Activated CD4-positive, alpha-beta T cell treated with anti-CD3 and anti-CD28 coated beads, Interleukin-2, amount 10 ng/mL, durations not matched to agents 24 days and 14 days (primary cell): ENCODE measurements at regions not wholly inside any gene's neighbourhood (a gene's known extent, or its start where the extent isn't known, plus 50 kb on each side); places are given as distances from the start of the nearest gene placed in this dataset.

Experiments
- DNase-seq: peaks from one replicate; pipeline ENCODE4 v3.0.0; 2022
- H3K27ac Mint-ChIP-seq: one replicate; pipeline ENCODE4 v1.8.0; 2022; ENCODE audit warnings: mild to moderate bottlenecking, mixed read lengths
- H3K27me3 Mint-ChIP-seq: one replicate; pipeline ENCODE4 v1.8.0; 2022; ENCODE audit warnings: mixed read lengths
- H3K36me3 Mint-ChIP-seq: one replicate; pipeline ENCODE4 v1.8.0; 2022; ENCODE audit warnings: low read depth, mild to moderate bottlenecking, mixed read lengths
- H3K4me1 Mint-ChIP-seq: one replicate; pipeline ENCODE4 v1.8.0; 2021; ENCODE audit warnings: mixed read lengths
- H3K4me3 Mint-ChIP-seq: one replicate; pipeline ENCODE4 v1.8.0; 2022; ENCODE audit warnings: mild to moderate bottlenecking, moderate library complexity, mixed read lengths
- H3K9me3 Mint-ChIP-seq: one replicate; pipeline ENCODE4 v1.8.0; 2021; ENCODE audit warnings: mixed read lengths
- intact Hi-C: fragments of 100-400 bp; cut with micrococcal nuclease; formaldehyde crosslinking; loops from one replicate; pipeline ENCODE4 v1.15.1; 2023

- H3K4me3 Mint-ChIP-seq: peak overlapping the region; percentile 80
- H3K27ac Mint-ChIP-seq: peak overlapping the region; percentile 98
- intact Hi-C loops: loop anchor here (1.0 to 10.0 kb wide), 7 partner anchors 35 to 1816 kb away; partner anchors contain the start of genes EXOC1 and HOPX
- H3K27me3 Mint-ChIP-seq: peaks cover 5% of the 10 kb centered on the region
- no peaks in the 10 kb centered on the region for H3K9me3 Mint-ChIP-seq
- H3K4me1 Mint-ChIP-seq: peaks cover 47% of the 10 kb centered on the region
- peak; percentile 91 for DNase-seq
- H3K36me3 Mint-ChIP-seq: no peaks in the 10 kb centered on the region
Measured at GRCh38 chr4:56757821-56758411, 63.6 kb downstream of the SPINK2 start.

- Mint-ChIP-seq H3K4me3 (peak overlapping the region; percentile 80), H3K9me3 (no peaks in the 10 kb centered on the region), H3K36me3 (no peaks in the 10 kb centered on the region), H3K27me3 (peaks cover 5% of the 10 kb centered on the region), H3K27ac (peak overlapping the region; percentile 98), H3K4me1 (peaks cover 45% of the 10 kb centered on the region)
- DNase-seq: no peak
- intact Hi-C loops: loop anchor here (1.0 to 10.0 kb wide), 6 partner anchors 34 to 1815 kb away; partner anchors contain the start of genes EXOC1 and HOPX
Measured at GRCh38 chr4:56757261-56757746, 64.2 kb downstream of the SPINK2 start.

- Mint-ChIP-seq H3K9me3 (no peaks in the 10 kb centered on the region), H3K27ac (no peak overlapping the region), H3K27me3 (no peaks in the 10 kb centered on the region), H3K4me3 (no peak overlapping the region), H3K36me3 (no peaks in the 10 kb centered on the region), H3K4me1 (peaks cover 40% of the 10 kb centered on the region)
- no peak for DNase-seq
- intact Hi-C loops: loop anchor here (5.0 to 10.0 kb wide), 5 partner anchors 74 to 1814 kb away; partner anchors contain the start of genes EXOC1 and HOPX
Measured at GRCh38 chr4:56755901-56756300, 65.6 kb downstream of the SPINK2 start.

- Mint-ChIP-seq H3K9me3 (peaks cover 5% of the 10 kb centered on the region), H3K27me3 (no peaks in the 10 kb centered on the region), H3K4me1 (peaks cover 25% of the 10 kb centered on the region), H3K27ac (no peak overlapping the region), H3K36me3 (peaks cover 3% of the 10 kb centered on the region), H3K4me3 (no peak overlapping the region)
- no peak for DNase-seq
- intact Hi-C loops: loop anchor here (10.0 kb wide), 2 partner anchors 82 to 898 kb away; partner anchors contain the start of gene EXOC1
Measured at GRCh38 chr4:56752985-56753384, 68.5 kb downstream of the SPINK2 start.

- Mint-ChIP-seq H3K9me3 (peaks cover 12% of the 10 kb centered on the region), H3K27ac (no peak overlapping the region), H3K27me3 (no peaks in the 10 kb centered on the region), H3K36me3 (peaks cover 3% of the 10 kb centered on the region), H3K4me3 (no peak overlapping the region), H3K4me1 (peaks cover 2% of the 10 kb centered on the region)
- intact Hi-C loops: loop anchor here (10.0 kb wide), 2 partner anchors 85 to 895 kb away; partner anchors contain the start of gene EXOC1
- DNase-seq: no peak
Measured at GRCh38 chr4:56750231-56750630, 69.1 kb upstream of the HOPX start.

- Mint-ChIP-seq H3K4me1 (peaks cover 4% of the 10 kb centered on the region), H3K36me3 (peaks cover 3% of the 10 kb centered on the region), H3K9me3 (peaks cover 13% of the 10 kb centered on the region), H3K27me3 (no peaks in the 10 kb centered on the region), H3K4me3 (no peak overlapping the region), H3K27ac (no peak overlapping the region)
- intact Hi-C loops: no loop called here
- no peak for DNase-seq
Measured at GRCh38 chr4:56748271-56748670, 67.2 kb upstream of the HOPX start.

- H3K27me3 Mint-ChIP-seq: no peaks in the 10 kb centered on the region
- H3K4me1 Mint-ChIP-seq: peaks cover 4% of the 10 kb centered on the region
- no peak overlapping the region for H3K27ac Mint-ChIP-seq
- DNase-seq: no peak
- H3K9me3 Mint-ChIP-seq: peaks cover 13% of the 10 kb centered on the region
- no peak overlapping the region for H3K4me3 Mint-ChIP-seq
- peaks cover 3% of the 10 kb centered on the region for H3K36me3 Mint-ChIP-seq
- intact Hi-C loops: no loop called here
Measured at GRCh38 chr4:56746639-56747038, 65.5 kb upstream of the HOPX start.

- no peak overlapping the region for H3K4me3 Mint-ChIP-seq
- no peak for DNase-seq
- no peaks in the 10 kb centered on the region for H3K27me3 Mint-ChIP-seq
- intact Hi-C loops: no loop called here
- H3K4me1 Mint-ChIP-seq: peaks cover 2% of the 10 kb centered on the region
- H3K27ac Mint-ChIP-seq: no peak overlapping the region
- no peaks in the 10 kb centered on the region for H3K36me3 Mint-ChIP-seq
- H3K9me3 Mint-ChIP-seq: peaks cover 8% of the 10 kb centered on the region
Measured at GRCh38 chr4:56745042-56745441, 63.9 kb upstream of the HOPX start.

GRCh38 chr4:56744030-56744429 is 62.9 kb upstream of the HOPX start:
- Mint-ChIP-seq H3K27ac (no peak overlapping the region), H3K27me3 (peaks cover 5% of the 10 kb centered on the region)
- DNase-seq: no peak

GRCh38 chr4:56743550-56743949 is 62.5 kb upstream of the HOPX start:
- H3K27me3 Mint-ChIP-seq: peaks cover 8% of the 10 kb centered on the region
- H3K4me1 Mint-ChIP-seq: peaks cover 2% of the 10 kb centered on the region
- DNase-seq: no peak
- H3K4me3 Mint-ChIP-seq: no peak overlapping the region
- no peaks in the 10 kb centered on the region for H3K36me3 Mint-ChIP-seq
- peaks cover 9% of the 10 kb centered on the region for H3K9me3 Mint-ChIP-seq
- H3K27ac Mint-ChIP-seq: no peak overlapping the region
- intact Hi-C loops: no loop called here

More at GRCh38 chr4:56744030-56744429, 62.9 kb upstream of the HOPX start:
- no peak overlapping the region for H3K4me3 Mint-ChIP-seq
- peaks cover 8% of the 10 kb centered on the region for H3K9me3 Mint-ChIP-seq
- intact Hi-C loops: no loop called here
- H3K4me1 Mint-ChIP-seq: peaks cover 2% of the 10 kb centered on the region
- no peaks in the 10 kb centered on the region for H3K36me3 Mint-ChIP-seq

- Mint-ChIP-seq H3K4me3 (no peak overlapping the region), H3K27ac (no peak overlapping the region), H3K9me3 (peaks cover 15% of the 10 kb centered on the region), H3K4me1 (peaks cover 2% of the 10 kb centered on the region), H3K27me3 (peaks cover 10% of the 10 kb centered on the region), H3K36me3 (no peaks in the 10 kb centered on the region)
- intact Hi-C loops: no loop called here
- no peak for DNase-seq
Measured at GRCh38 chr4:56742080-56742871, 61.2 kb upstream of the HOPX start.

GRCh38 chr4:56741595-56741994 is 60.5 kb upstream of the HOPX start:
- peaks cover 10% of the 10 kb centered on the region for H3K27me3 Mint-ChIP-seq
- DNase-seq: no peak
- H3K27ac Mint-ChIP-seq: no peak overlapping the region
- peaks cover 14% of the 10 kb centered on the region for H3K9me3 Mint-ChIP-seq
- H3K36me3 Mint-ChIP-seq: no peaks in the 10 kb centered on the region
- H3K4me1 Mint-ChIP-seq: peaks cover 2% of the 10 kb centered on the region
- intact Hi-C loops: no loop called here
- H3K4me3 Mint-ChIP-seq: no peak overlapping the region

- H3K27ac Mint-ChIP-seq: no peak overlapping the region
- H3K4me1 Mint-ChIP-seq: no peaks in the 10 kb centered on the region
- intact Hi-C loops: no loop called here
- peaks cover 10% of the 10 kb centered on the region for H3K27me3 Mint-ChIP-seq
- H3K9me3 Mint-ChIP-seq: peaks cover 7% of the 10 kb centered on the region
- no peak for DNase-seq
- no peaks in the 10 kb centered on the region for H3K36me3 Mint-ChIP-seq
- H3K4me3 Mint-ChIP-seq: no peak overlapping the region
Measured at GRCh38 chr4:56739066-56739777, 58.1 kb upstream of the HOPX start.
